ENCODE measurements at regions not wholly inside any gene's neighbourhood (a gene's known extent, or its start where the extent isn't known, plus 50 kb on each side); places are given as distances from the start of the nearest gene placed in this dataset.
"Not testable (repeated sequence)": the region's sequence is repeated elsewhere in the genome, so short reads cannot be mapped to it uniquely, and the experiment has no call there.

- DNase-seq, result no peak
Observed at GRCh38 chr2:122022531-122022930, 267.1 kb downstream of the TSN start.

GRCh38 chr2:122023059-122023864 lies 267.8 kb downstream of the TSN start:
- no peak for DNase-seq

DNA sequence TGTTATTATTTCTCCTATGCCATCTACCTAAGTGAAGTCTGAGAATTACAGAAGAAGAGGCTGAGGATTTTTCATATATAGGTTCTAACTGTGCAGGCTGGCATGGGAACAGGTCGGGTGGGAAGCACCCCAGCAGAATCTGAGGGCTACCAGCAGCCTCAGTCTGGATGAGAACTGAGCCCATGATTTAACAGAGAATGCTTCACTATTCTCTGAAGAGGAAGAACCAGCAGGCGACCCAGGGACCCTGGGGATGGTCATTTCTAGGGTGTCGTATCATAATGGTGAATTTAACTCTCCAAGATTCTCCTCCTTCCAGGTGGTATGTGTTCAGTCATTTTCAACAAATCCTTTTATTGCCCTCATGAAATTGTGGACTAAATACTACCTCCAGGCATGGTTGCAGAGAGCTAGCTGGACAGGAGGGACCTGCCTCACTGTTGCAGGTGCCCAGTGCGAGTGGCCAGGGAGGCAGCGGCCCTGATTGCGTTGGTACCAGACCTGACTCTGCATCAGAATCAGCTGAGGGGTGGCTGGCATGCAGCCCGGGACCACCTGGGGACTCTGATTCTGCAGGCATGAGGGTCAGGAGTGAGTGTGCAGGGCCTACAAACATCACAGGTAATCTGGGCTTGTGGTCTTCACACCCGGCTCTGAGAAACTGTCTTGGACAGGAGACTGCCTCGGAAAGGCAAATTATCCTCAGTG lies 272.2 kb downstream of the TSN start:
- no peak for DNase-seq

DNA sequence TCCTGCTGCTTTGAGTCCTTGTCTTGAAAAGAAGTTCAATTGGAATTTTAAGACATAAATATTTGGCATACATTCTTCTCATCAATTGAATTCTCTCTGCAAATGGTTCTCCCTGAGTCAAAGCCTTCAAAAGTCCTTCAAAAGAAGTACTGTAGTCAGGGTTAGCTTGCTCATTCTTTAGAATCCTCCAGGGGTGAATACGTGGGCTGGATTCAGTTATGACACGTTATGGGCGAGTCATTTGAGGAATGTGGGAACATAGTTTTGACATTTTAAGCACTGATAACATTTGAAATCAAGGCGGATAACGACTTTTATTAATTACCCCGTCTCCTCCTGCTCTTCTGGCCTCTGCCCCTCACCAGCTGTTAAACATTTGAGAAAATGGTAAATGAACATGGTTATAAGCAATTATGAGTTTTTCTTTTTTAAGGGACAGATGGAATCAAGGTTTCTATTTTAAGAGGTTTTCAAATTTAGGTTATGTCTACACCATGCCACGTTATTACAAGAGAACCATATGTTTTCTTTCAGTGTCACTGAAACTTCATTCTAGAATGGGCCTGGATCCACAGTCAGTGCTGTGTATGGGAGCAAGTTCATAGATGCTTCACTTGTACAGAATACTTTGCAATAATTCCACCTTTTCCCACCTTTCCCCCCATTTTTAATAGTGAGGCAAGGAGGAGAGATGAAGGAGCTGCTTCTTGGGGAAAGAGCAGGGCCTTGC lies 273.1 kb downstream of the TSN start:
- no peak for DNase-seq

DNA sequence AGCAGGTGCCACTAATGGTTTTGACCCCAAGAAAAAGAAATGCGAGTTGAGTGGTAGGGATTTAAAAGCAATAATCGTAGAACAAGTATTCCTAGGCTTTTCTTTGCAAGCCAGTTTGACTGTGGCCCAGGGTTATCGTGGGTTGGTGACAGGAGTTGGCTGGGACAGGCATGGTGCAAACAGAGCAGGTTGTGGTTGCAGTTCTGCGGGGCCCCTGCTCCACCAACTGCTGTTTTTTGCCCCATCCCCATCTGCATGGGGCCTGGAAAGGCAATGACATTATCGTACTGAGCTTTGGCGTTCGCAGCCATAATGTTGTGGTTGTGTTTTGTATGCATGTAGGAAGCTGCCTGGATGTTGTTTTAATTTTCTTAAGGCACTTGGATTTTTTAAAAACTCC lies 274.0 kb downstream of the TSN start:
- no peak for DNase-seq

- no peak for DNase-seq
Observed at GRCh38 chr2:122029945-122030344, 274.5 kb downstream of the TSN start.

DNA sequence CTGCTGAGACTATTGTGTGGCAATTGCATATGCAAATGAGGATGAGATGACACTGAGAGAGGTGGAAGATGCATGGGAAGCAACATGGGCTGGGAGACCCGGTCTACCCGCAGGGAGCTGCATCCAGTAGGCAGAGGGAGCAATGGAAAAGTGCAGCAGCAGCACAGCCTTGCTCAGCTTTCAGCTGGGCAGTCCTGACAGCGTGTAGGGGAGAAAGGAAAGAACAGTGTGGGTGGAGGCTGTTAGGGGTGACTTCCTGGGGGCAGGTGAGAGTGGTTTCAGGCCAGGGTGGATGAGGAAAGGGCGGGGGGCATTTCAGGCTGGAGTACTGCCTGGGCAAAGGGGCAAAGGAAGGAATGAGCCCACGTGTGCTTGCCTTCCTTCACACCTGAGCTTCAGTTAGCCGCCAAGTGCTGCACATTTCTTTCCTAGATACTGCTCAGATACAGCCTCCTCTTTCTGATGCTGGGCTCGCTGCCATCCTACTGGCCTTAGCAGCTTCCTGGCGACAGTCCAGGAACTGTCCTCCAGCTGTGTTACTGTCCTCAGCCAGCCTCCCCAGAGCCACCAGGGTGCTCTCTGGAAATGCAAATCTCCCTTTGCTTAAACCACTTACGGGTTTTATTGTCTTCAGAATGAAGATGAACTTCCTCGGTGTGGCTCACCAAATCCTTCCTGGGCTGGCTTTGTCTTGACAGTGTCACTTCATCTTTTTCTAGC lies 276.3 kb downstream of the TSN start:
- no peak for DNase-seq

DNA sequence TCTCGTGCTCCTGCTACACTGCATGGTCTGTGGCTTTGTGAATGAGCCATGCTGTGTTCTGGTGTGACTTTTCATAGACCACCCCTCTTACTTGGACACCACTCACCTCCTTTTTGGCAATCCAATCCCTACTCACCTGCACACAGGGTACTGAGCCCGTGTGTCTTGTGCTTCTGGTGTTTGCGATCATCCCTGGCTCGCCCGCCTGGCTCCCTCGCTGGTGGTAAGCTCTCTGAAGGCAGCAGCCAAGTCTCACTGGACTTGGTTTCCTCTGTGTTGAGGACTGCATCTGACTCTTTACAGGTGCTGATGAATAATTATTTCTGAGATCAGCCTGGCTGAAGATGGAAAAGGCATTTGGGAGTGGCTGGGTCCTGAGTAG lies 276.8 kb downstream of the TSN start:
- no peak for DNase-seq

DNA sequence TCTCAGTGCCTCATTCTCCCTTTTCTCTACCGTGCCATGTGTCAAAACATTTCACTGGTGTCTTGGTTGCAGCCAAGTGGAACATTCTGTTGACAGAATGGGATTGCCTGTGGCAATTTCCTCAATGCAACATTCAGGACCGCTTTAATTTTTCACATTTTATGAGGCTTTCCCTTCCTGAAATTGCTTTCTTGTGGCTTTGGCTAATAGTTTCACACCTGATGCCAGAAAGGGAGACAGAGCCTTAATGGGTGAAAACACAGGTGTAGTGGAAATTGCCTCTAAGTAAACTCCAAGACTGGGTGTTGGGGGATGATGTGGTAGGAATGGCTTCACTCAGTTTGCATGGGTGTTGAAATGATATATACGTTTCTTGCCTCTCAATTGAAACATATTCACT lies 278.3 kb downstream of the TSN start:
- no peak for DNase-seq

GRCh38 chr2:122034344-122034743 lies 278.9 kb downstream of the TSN start:
- DNase-seq, result no peak

GRCh38 chr2:122034777-122035176 lies 279.3 kb downstream of the TSN start:
- no peak for DNase-seq

DNA sequence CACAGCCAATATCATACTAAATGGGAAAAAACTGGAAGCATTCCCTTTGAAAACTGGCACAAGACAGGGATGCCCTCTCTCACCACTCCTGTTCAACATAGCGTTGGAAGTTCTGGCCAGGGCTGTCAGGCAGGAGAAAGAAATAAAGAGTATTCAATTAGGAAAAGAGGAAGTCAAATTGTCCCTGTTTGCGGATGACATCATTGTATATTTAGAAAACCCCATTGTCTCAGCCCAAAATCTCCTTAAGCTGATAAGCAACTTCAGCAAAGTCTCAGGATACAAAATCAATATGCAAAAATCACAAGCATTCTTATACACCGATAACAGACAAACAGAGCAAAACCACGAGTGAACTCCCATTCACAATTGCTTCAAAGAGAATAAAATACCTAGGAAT lies 283.4 kb downstream of the TSN start:
- not testable (repeated sequence) for DNase-seq

DNA sequence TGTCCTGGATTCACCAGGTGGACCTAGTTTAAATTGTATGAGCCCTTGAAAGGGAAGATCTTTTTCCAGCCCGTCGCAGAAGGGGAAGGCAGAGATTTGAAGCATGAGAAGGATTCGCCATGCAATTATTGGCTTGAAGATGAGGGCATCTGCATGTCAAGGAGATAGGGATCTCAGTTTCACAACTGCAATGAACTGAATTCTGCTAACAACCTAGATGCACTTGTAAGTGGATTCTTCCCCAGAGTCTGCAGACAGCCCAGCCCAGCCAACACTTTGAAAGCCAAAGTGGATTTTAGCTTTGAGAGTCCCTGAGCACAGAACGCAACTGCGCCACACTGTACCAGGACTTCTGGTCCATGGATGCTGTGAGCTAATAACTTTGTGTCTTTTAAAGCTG lies 286.0 kb downstream of the TSN start:
- no peak for DNase-seq

DNA sequence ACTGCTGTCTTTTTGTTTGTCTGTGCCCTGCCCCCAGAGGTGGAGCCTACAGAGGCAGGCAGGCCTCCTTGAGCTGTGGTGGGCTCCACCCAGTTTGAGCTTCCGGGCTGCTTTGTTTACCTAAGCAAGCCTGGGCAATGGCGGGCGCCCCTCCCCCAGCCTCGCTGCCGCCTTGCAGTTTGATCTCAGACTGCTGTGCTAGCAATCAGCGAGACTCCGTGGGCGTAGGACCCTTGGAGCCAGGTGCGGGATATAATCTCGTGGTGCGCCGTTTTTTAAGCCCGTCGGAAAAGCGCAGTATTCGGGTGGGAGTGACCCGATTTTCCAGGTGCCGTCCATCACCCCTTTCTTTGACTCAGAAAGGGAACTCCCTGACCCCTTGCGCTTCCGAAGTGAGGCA lies 296.2 kb downstream of the TSN start:
- not testable (repeated sequence) for DNase-seq

DNA sequence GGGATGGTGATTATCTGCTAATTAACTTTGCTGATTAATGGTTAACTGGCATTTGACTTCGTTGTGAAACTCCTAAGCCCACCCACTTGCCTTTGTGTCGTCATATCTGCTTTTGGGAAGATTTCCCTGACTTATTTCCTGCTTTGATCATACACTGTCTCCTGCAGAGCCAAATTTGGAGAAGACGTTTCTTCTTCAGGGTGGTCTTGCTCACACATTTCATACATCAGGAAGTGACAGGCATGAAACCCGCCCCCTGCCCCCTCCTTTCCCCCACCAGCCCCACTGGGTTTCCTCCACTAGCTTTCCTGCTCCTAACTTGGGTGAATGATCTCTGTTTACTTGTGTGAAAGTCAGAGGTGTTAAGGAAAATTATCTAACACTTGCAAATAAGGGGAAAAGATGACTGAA lies 300.1 kb downstream of the TSN start:
- no peak for DNase-seq

DNA sequence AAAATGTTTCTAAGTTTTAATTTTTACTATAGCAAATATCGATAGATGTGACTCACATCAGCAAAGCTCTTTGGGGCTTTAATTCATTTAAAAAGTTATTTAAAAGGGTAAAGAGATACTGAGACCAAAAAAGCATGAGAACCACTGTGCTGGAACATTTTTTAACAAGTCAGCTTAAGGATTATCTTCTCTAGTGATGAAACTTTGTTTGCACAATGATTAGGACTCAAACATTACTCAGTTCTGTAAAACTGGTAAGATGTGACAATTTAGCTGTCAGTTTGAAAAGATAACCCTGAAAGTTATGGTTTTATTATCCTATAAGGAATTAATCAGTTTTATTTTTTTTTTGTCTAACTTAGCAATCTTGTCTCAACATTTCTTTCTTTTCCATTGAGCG lies 301.4 kb downstream of the TSN start:
- DNase-seq, result no peak

- DNase-seq, result no peak
Observed at GRCh38 chr2:122061206-122061605, 305.8 kb downstream of the TSN start.

GRCh38 chr2:122061831-122062230 lies 306.4 kb downstream of the TSN start:
- DNase-seq, result no peak

DNA sequence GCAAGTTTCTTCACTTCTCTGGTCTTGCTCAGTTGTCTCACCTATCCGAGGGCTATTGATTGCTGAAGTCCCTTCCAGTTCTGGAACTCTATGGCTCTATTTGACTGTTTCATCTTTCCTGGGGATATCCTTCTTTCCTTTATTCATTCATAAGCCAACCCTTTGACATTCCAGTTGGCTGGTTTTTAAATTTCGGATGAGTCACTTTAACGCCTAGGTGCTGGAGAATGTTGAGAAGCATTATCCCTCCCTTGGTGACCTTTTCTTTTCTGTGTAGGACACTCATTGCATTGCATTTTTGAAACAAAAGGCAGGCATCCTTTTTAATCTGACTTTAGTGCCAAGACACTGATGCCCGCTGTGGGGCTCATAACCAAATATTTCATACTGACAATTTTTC lies 307.1 kb downstream of the TSN start:
- DNase-seq, result no peak

DNA sequence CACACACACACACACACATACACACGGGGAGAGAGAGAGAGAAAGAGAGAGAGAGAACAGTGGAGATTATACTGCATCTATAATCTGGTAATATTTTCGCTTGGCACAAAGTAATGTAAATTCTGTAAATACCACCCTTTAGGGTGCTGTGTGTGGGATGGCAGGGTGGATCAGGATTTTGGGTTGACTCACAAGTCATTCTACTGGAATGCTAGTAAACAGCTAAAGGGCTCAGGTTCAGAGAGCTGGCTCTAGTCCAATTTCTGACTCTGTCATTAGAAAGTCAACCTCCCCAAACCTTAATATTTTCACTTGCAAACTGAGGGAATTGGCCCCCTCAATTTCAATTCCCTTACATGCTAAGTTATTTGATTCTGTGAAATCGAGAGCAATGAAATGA lies 308.3 kb downstream of the TSN start:
- no peak for DNase-seq

GRCh38 chr2:122070241-122070731 lies 314.8 kb downstream of the TSN start:
- DNase-seq, result no peak

- DNase-seq, result no peak
Observed at GRCh38 chr2:122072666-122073065, 317.2 kb downstream of the TSN start.

DNA sequence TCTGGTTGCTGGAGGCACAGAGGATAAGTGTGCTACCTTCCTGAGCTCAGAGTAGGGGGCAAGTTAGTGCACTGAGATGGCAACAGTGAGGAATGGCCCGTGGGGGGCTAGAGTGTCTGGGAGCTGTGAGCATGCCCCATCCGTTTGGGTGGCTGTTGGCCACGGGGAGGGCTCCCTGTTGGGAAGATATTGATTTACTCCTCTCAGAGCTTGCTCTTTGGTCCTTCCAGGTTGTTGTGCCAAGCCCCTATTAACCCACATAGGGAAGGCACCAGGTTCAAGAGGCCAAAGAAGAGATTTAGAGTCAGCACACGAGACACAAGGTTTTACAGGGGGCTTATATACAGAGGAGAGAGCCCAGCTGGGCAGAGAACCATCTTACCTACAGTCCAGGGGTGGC lies 318.8 kb downstream of the TSN start:
- no peak for DNase-seq

All from CD4-positive, alpha-beta T cell treated with Interleukin-6 for 4 hours (primary cell).